Stimulated activated CD4-positive, alpha-beta T cell treated with anti-CD3 and anti-CD28 coated beads, Interleukin-15, amount 100 ng/mL, for 48 hours (primary cell): ENCODE measurements at regions not wholly inside any gene's neighbourhood (a gene's known extent, or its start where the extent isn't known, plus 50 kb on each side); places are given as distances from the start of the nearest gene placed in this dataset.
"Not testable (repeated sequence)": the region's sequence is repeated elsewhere in the genome, so short reads cannot be mapped to it uniquely, and the experiment has no call there.

Experiments used
- DNase-seq, 2 donors: peaks; one replicate each; pipeline ENCODE4 v3.0.0-alpha.2; 2020; ENCODE audit warnings: low read depth in 2 of 2

DNA sequence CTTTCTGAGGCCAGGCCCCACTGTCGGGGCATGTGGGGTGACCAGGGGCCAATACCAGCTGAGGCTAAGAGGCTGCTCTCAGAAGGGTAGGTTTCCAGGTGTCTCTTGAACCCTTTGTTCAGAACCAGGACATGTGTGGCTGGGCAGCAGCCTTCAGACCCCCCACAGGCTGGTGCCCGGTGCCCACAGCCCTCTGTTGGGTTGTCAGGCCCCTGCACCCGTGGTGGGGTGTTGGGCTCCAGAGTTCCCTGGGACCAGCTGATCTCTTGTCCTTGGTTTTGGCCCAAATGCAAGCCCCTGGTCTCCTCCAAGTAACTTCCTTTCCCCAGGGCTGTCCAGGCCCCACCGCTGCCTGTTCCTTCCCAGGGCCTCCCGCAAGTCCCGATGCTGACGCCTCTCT lies 226.0 kb downstream of the TMEM121 start:
- not testable (repeated sequence) for DNase-seq

DNA sequence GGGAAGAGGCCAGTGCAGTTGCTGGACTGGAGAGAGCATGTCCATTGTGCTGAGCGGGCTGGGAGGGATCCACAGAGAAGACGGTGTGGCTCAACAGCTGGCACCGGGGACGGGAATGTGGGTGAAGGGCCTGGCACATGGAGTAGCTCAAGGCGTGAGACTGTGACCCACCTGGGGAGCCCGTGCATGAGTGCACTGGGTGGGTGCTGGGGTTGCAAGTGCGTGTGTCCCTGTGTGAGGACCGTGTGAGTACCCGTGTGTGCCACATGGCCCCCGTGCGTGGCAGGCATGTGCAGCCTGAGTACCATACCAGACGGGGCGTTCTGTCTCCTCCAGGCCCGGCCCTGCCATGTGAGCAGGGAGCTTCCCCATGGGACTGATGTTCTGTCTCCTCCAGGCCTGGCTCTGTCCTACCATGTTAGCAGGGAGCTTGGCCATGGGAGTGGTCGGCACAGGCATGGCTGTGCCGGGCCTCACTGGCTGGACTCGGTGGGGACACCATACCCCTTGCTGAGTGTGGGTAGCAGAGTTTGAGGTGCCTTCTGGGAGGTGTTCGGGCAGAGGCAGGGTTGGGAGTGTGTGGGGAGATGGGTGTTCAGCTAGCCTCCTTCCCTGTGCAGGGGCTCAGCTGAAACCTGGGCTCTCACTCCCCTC lies 234.4 kb downstream of the TMEM121 start:
- no peak for DNase-seq

DNA sequence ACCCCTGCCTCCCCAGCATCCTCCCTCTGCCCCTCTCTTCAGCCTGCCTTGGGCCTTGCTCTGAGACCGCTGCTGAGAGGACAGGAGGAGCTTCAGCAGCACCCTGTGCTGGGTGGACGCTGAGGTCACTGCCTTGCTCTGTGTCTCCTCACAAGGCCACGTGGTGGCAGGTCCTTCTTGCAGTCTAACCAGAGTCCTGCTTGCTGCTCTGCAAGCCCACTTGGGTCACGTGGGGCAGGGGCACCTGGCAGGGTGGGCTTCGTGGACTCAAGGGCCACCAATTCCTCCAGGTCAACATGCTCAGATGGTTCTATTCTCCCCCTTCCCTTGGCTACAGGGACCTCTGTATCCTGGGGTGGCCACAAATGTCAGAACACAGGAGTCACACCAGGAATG lies 235.0 kb downstream of the TMEM121 start:
- DNase-seq: not testable (repeated sequence)

DNA sequence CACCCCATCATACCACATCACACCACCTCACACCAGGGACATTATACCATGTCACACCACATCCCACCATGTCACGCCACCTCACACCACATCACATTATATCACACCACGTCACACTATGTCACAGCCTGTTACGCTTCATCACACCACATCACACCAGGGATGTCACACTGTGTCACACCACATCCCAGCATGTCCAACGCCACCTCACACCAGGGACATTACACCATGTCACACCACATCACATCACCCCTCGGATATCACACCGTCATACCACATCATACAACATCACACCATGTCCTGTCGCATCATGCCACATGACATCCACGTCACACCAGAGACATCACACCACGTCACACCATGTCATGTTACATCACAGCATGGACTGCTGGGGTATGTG lies 235.5 kb downstream of the TMEM121 start:
- DNase-seq: no peak

DNA sequence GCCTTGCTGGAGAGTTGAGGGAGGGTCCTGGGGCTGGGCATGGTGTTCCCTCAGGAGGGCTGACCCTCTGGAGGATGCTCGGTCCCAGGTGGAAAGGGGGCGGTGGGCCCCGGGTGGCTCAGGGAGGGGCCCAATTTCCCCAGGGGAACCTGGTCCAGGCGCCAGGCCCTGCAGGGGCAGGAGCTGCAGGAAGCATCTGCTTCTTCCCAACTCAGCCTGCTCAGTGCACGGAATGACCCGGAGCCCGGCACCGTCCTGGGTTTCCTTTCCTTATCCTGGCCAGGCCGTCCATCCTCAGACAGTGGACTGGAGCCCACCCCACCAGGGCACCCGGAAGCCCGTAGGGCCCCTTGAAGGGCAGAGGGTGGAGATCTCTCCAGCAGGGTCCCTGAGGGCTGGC lies 235.9 kb downstream of the TMEM121 start:
- not testable (repeated sequence) for DNase-seq

DNA sequence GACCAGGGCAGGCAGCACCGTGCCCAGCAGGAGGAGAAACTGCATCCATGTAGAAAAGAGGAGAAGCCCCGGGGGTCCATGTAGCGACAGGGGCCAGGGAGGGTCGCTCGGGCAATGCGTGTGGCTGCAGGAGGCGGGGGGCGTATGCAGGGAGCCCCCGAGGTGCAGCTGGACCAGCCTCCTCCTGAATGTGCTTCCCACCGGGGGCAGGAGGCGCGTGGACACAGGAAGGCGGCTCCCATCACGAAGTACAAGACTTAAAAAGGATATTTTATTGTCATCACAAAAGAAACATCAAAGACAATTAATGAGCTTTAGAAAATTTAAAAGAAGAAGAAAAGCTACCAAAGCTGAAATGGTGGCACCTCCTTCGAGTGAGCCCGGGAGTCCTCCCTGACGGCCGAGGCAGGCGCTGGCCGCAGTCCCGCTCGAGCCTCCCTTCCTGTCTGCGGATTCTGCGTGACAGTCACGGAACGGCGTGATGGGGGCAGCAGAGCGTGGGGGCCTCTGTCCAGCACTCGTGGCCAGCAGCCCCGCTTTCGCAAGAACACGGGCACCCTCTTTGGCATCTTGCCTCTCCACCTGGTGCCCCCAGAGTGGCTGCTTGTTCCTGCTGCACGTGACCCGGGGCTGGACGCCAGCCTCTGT lies 238.0 kb downstream of the TMEM121 start:
- DNase-seq: not testable (repeated sequence)

DNA sequence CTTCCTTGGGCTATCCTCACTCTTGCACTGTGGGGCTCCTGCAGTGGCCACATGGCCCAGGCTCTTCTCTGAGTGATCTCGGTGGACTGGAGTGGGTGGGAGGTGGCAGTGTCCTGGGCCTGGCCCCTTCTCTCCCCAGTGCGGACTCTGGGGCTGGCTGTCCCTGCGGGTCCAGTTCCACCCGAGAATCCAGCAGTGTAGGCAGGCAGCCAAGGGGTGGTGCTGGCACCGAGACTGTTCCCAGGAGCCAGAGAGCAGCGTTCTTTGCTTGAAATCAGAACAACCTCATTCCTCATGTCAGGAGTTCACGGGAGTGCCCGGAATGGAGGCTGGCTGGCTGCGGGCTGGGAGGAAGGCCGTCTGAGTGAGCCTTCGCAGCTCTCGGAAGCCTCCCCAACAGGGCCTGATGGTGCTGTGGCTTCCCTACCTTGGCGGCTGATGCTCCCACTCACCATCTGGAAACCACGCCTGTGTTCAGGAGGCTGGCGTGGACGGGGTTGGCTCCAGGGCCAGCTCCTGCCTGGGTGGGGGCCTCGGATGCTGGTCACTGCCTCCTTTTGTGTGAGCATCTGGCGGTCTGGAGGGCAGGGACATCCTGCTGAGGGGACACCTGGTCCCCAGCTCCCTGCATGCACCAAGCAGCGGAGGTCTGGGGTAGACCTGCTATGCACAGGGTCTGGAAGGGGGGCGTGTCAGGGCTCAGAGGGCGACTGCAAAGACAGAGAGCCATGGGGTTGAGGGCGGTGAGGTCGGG lies 238.9 kb downstream of the TMEM121 start:
- DNase-seq: not testable (repeated sequence)

DNA sequence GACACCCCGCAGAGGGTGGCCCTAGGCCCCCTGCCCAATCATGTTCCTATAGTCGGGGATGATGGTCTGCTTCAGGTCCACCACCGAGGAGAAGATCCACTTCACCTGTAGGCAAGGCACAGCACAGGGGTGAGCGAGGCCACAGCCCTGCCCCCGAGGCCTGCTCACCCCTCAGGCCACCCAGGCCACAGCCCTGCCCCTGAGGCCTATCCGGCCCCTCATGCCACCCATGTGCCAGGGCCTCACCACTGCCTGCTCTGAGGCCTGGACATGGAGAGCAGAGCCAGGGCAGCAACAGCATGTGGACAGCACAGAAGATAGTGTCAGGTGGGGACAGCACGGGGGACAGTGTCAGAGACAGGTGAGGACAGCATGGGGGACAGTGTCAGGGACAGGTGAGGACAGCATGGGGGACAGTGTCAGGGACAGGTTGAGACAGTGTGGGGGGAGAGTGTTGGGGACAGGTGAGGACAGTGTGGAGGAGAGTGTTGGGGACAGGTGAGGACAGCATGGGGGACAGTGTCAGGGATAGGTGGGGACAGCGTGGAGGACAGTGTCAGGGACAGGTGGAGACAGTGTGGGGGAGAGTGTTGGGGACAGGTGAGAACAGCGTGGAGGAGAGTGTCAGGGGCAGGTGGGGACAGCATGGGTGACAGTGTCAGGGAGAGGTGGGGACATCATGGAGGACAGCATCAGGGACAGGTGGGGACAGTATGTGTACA lies 239.7 kb downstream of the TMEM121 start:
- DNase-seq: no peak

DNA sequence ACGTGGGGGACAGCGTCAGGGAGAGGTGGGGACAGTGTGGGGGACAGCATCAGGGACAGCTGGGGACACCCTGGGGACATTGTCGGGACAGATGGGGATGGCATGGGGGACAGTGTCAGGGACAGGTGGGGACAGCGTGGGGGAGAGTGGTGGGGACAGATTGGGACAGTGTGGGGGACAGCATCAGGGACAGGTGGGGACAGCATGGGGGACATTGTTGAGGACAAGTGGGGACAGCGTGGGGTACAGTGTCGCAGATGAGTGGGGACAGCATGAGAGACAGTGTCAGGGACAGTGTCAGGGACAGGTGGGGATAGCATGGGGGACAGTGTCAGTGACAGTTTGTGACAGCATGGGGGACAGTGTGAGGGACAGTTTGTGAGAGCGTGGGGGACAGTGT lies 240.9 kb downstream of the TMEM121 start:
- DNase-seq: no peak

DNA sequence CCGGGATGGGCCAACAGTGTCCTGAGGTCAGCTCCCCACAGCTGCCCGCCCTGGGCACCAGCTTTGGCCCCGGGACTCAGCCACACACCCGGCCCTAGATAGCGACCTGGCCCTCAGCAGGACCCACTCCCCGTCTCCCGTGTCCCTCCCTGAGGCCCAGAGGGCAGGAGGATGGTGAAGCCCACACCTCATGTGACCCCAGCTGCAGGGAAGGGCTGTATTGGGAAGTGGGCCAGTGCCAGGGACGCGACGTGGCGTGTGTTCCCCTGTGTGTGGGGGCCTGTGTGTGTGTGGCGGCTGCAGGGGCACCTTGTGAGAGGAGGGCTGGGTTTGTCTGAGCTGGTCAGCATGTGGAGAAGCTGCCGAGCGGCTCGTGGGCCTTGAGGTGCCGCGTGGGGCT lies 241.7 kb downstream of the TMEM121 start:
- DNase-seq: not testable (repeated sequence)

DNA sequence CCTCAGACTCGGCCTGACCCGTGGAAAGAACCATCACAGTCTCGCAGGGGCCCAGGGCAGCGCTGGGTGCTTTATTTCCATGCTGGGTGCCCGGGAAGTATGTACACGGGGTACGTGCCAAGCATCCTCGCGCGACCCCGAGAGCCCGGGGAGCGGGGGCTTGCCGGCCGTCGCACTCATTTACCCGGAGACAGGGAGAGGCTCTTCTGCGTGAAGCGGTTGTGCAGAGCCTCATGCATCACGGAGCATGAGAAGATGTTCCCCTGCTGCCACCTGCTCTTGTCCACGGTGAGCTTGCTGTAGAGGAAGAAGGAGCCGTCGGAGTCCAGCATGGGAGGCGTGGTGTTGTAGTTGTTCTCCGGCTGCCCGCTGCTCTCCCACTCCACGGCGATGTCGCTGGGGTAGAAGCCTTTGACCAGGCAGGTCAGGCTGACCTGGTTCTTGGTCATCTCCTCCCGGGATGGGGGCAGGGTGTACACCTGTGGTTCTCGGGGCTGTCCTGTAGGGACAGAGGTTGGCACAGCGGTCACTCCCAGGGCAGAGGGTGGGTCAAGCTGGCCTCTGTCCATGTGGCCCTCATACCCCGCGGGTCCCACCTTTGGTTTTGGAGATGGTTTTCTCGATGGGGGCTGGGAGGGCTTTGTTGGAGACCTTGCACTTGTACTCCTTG lies 242.8 kb downstream of the TMEM121 start:
- not testable (repeated sequence) for DNase-seq

DNA sequence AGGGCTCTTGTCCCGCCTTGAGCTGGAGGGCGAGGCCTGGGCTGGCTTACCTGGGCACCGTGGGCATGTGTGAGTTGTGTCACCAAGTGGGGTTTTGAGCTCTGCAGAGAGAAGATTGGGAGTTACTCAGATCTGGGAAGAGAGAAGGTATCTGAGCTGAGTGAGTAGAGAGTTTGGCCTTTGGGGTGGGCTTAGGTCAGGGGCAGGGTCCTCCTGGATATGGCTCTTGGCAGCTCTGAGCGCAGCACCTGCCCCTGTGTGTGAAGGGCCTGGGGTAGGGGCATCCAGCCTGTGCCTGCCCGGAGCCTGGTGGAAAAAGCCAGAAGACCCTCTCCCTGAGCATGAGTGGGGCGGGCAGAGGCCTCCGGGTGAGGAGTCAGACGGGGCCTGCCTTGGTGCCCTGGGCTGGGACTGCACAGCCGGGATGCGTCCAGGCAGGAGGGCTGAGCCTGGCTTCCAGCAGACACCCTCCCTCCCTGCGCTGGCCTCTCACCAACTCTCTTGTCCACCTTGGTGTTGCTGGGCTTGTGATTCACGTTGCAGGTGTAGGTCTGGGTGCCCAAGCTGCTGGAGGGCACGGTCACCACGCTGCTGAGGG lies 244.3 kb downstream of the TMEM121 start:
- DNase-seq: not testable (repeated sequence)

DNA sequence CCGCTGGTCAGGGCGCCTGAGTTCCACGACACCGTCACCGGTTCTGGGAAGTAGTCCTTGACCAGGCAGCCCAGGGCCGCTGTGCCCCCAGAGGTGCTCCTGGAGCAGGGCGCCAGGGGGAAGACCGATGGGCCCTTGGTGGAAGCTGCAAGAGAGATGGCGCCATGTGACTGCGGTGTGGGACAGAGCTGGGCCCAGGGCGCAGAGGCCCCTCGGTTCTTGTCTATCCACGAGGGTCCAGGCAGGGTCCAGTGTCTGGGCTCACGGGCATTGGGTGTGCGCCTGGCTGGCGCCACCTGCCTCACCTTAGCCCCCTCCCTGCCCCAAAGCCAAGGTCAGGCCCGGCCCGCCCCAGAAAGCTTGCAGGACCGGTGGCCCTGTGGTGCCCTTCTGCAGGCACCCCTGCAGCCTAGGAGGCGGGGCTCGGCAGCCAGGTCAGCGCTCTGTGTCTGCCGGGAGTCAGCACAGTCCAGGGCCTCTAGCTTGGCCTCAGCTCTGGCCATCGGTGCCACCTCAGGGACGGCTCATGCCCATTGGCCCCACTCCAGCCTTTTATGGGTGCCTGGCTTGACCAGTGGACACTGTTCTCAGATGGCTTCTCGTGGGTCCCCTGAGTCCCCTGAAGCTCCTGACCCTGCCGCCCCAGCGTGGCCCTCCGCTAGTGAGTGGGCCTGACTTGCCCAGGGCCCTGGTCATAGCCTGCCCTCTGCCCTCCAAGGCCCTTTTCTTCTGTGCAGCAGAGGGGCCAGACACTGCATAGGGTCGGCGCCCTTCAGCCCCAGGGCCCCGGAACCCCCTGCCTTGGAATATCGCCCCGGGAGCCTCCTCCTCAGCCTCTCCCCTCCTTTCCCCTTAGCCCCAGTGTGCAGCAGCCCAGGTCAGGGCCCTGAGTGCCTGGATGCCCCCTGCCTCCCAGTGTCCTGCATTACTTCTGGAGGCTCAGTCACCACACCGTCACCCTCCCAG lies 245.2 kb downstream of the TMEM121 start:
- DNase-seq: not testable (repeated sequence)

DNA sequence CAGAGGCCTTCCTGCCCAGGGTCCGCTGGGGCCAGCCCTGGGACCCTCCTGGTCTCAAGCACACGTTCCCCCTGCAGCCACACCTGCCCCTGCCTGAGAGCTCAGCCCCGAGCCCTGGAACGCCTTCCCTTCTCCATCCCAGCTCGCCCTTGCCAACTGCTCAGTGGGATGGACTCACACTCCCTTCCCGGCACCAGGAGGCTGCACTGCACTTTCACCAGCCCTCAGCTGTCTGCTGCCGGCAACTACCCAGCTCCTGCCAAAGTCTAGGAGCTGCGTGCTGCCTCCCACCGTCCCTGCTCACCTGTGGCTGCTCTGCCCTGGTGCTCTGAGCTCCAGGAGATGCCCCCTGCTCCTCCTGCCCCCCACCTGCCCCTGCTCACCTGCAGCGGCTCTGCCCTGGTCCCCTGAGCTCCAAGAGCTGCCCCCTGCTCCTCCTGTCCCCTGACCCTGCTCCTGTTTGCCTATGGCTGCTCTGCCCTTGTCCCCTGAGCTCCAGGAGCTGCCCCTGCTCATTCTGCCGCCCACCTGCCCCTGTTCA lies 246.4 kb downstream of the TMEM121 start:
- DNase-seq: not testable (repeated sequence)

DNA sequence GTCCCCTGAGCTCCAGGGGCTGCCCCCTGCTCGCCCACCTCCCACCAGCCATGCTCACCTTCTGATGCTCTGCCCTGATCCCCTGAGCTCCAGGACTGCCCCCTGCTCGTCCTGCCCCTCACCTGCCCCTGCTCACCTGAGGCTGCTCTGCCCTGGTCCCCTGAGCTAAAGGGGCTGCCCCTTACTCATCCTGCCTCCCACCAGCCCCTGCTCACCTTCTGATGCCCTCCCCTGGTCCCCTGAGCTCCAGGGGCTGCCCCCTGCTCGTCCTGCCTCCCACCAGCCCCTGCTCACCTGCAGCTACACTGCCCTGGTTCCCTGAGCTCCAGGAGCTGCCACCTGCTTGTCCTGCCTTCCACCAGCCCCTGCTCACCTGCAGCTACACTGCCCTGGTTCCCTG lies 247.2 kb downstream of the TMEM121 start:
- no peak for DNase-seq

DNA sequence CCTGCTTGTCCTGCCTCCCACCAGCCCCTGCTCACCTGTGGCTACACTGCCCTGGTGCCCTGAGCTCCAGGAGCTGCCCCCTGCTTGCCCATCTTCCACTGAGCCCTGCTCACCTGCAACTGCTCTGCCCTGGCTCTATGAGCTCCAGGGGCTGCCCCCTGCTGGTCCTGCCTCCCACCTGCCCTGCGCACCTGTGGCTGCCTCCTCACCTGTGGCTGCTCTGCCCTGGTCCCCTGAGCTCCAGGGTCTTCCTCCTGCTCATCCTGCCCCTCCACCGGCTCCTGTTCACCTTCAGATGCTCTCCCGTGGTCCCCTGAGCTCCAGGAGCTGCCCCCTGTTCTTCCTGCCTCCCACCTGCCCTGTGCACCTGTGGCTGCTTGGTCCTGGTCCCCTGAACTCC lies 247.6 kb downstream of the TMEM121 start:
- no peak for DNase-seq

DNA sequence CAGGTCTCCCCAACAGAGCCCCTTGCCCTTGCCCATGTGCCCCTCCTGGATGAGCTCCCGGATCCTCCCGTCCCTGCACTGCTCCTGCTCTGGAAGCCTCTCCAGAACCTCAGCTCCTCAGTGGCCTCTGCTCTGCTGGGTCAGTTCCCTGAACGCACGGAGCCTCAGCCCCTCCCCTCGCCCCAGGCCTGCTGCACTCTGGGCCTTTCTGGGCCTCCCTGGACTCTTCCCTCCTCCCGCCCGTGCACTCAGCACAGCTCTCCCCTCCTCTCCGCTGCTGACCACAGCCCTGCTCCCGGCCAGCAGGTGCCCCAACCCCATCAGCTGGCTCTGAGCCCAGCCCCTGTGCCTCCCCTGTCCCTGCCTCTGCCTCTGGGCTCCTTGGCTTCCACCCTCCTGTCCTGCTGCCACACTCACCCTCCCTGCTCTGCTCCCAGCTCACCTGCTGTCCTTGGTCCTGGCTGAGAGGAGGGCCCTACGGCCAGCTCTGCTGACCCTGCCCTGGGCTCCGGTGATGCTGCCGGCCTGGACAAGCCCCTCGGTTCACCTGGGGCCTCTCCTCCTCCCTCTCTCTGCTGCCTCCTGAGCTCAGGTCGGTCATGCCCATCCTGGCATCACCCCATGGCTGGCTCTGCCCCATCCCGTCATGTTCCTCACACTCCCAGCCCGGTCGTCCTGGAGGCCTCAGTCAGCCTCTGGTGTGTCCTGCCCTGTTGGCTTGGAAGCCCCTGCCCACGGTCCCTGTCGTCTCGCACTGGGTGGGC lies 248.4 kb downstream of the TMEM121 start:
- not testable (repeated sequence) for DNase-seq

DNA sequence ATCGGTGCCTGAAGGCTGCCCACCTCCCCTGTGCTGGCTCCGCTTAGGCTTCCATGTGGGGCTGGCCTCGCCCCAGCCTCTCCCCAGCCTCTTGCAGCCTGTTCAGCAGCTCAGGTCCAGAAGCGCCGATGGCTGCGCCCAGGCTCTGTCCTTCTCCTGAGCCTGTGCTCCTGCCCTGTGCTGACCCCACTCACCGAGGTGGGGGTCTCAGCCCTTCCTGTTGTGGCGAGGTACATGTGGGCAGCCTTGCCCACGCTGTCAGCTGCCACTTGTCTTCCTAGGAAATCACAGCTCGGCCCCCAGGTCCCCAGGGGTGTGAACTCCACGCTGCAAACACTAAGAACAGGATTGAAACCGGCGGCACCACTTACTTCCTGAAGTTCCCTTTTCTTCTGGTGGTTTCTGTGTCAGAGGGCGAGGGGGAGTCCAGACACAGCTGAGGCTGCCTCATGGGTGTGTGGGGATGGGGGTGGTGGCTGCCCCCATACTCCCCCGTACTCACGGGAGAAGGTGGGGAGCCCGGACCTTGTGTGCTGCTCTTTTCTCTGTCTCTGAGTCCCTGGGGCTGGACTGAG lies 249.1 kb downstream of the TMEM121 start:
- not testable (repeated sequence) for DNase-seq

DNA sequence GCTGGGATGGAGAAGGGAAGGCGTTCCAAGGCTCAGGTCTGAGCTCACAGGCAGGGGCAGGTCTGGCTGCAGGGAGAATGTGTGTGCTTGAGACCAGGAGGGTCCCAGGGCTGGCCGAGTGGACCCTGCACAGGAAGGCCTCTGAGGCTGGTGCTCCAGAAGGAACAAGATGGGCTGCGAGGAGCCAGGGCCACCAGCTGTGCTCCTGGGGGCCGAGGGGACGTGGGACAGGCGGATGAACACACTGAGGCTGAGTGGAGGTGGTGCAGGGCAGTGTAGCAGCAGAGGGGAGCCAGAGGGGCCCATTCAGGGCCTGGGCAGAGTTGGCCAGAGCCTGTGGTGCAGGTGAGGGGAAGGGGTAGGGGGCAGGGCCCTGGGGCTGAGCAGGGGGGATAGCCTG lies 249.7 kb downstream of the TMEM121 start:
- DNase-seq: not testable (repeated sequence)
